Effector memory CD4-positive, alpha-beta T cell (primary cell): ENCODE measurements at regions not wholly inside any gene's neighbourhood (a gene's known extent, or its start where the extent isn't known, plus 50 kb on each side); places are given as distances from the start of the nearest gene placed in this dataset.
"Not testable (repeated sequence)": the region's sequence is repeated elsewhere in the genome, so short reads cannot be mapped to it uniquely, and the experiment has no call there.

Experiments used
- DNase-seq, 3 donors: peaks; one replicate each; pipeline ENCODE4 v3.0.0-alpha.2; 2020
- H3K27ac ChIP-seq: 2 replicates; pipeline ENCODE4 v1.7.0; 2013; ENCODE audit warnings: mild to moderate bottlenecking, low read length, moderate library complexity; ENCODE audit not compliant: insufficient read depth, poor library complexity, severe bottlenecking
- H3K27me3 ChIP-seq: replicated peaks from 2 replicates; pipeline ENCODE4 v1.7.0; 2013; ENCODE audit warnings: mild to moderate bottlenecking, low read length; ENCODE audit not compliant: insufficient read depth, control insufficient read depth, poor library complexity, severe bottlenecking
- H3K36me3 ChIP-seq: 2 replicates; pipeline ENCODE4 v1.7.0; 2013; ENCODE audit warnings: mild to moderate bottlenecking, low read length, moderate library complexity; ENCODE audit not compliant: control insufficient read depth, insufficient read depth
- H3K4me1 ChIP-seq: 2 replicates; pipeline ENCODE4 v1.7.0; 2013; ENCODE audit warnings: low read length, mild to moderate bottlenecking; ENCODE audit not compliant: control insufficient read depth, insufficient read depth, poor library complexity, severe bottlenecking
- H3K4me3 ChIP-seq: 2 replicates; pipeline ENCODE4 v1.7.0; 2013; ENCODE audit warnings: low read length, low read depth, mild to moderate bottlenecking; ENCODE audit not compliant: insufficient read depth, poor library complexity, severe bottlenecking
- H3K9me3 ChIP-seq: 2 replicates; pipeline ENCODE4 v1.7.0; 2013; ENCODE audit warnings: mild to moderate bottlenecking, low read length, moderate library complexity; ENCODE audit not compliant: control insufficient read depth

GRCh38 chr5:1647580-1647979 lies 123.8 kb upstream of the LPCAT1 start:
- Histone ChIP-seq H3K36me3 (no peaks in the 10 kb centered on the region), H3K27me3 (peaks cover 21% of the 10 kb centered on the region), H3K27ac (no peak overlapping the region), H3K9me3 (no peaks in the 10 kb centered on the region), H3K4me3 (no peak overlapping the region), H3K4me1 (no peaks in the 10 kb centered on the region)
- DNase-seq = no peak

DNA sequence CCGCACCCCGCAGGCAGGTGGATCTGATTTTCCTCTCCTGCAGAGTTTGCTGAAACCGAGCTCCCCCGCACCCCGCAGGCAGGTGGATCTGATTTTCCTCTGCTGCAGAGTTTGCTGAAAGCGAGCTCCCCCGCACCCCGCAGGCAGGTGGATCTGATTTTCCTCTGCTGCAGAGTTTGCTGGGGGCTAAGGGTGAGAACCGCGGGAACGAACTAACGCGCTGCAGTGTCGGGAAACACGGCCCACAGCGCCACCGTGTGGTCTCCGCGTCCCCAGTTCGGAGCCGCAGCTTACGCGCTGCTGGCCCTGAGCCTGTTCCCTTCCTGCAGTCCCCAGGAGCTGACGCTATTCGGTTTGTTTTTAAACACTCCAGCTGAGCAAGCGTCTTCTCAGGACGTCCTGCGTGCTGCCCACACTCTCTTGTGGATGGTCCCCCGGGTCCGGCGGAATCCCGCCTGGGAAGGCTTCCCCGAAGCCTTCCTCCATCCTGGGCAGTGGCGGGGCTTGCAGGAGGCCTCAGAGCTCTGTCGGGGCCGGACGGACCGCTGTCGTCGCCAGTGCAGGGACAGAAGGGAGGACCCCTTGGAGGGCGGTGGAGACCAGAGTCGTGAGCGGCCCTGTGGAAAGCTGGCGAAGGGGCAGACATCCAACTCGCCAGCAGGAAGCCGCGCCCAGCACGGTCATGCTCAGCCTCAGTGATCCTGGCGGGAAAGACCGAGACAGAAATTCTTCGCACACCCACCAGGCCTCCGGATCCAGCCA lies 121.2 kb upstream of the LPCAT1 start:
- H3K9me3 ChIP-seq = no peaks in the 10 kb centered on the region
- no peaks in the 10 kb centered on the region for H3K36me3 ChIP-seq
- H3K4me3 ChIP-seq = no peak overlapping the region
- no peak overlapping the region for H3K27ac ChIP-seq
- H3K4me1 ChIP-seq = peaks cover 4% of the 10 kb centered on the region
- peaks cover 24% of the 10 kb centered on the region for H3K27me3 ChIP-seq
- DNase-seq = peak; percentile 44 to 59 (median 47)

DNA sequence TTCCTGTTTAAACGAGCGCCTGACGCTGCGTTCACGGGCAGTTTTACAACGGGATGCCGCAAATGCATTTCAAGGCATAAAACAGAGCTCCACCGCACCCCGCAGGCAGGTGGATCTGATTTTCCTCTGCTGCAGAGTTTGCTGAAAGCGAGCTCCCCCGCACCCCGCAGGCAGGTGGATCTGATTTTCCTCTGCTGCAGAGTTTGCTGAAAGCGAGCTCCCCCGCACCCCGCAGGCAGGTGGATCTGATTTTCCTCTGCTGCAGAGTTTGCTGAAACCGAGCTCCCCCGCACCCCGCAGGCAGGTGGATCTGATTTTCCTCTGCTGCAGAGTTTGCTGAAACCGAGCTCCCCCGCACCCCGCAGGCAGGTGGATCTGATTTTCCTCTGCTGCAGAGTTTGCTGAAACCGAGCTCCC lies 120.6 kb upstream of the LPCAT1 start:
- not testable (repeated sequence) for DNase-seq, H3K4me3 ChIP-seq, H3K27ac ChIP-seq, H3K4me1 ChIP-seq, H3K9me3 ChIP-seq, H3K36me3 ChIP-seq
- H3K27me3 ChIP-seq = peaks cover 24% of the 10 kb centered on the region

DNA sequence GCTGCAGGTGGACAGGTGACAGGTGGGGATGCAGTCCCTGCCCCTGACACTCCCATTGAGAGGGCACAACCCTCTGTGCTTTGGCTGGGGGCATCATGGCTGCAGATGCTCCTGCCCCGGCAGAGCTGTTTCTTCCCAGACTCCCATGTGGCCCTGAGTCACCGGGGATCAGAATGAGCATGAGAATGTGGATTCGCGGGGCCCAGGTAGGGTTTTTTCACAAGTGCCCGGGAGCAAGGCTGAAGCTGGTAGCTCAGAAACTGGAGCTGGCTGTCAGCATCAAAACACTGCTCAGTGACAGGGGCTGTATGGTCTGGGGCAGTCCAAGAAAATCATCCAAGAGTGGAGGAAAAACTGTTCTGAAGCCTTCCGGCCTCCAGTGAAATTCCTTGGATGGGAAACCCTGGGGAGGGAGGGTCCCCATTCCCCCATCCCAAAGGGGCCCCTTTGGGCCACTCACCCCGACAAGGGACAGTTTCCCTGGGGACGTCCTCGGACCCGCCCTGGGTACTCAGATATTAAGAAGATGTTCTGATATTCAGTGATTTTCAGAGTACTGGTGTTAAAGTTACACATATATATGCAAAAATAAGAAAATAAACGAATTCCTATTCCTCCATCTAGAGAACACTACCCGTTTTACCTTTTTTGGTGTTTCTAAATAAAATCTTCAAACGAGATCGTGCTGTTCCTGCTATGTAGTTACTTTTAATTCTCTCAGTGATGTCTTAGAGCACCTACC lies 120.1 kb upstream of the LPCAT1 start:
- Histone ChIP-seq H3K36me3 (no peaks in the 10 kb centered on the region), H3K27me3 (peaks cover 24% of the 10 kb centered on the region), H3K4me1 (peaks cover 4% of the 10 kb centered on the region), H3K9me3 (no peaks in the 10 kb centered on the region), H3K27ac (no peak overlapping the region), H3K4me3 (no peak overlapping the region)
- no peak for DNase-seq

GRCh38 chr5:1642621-1643061 lies 118.9 kb upstream of the LPCAT1 start:
- Histone ChIP-seq H3K4me3 (no peak overlapping the region), H3K27me3 (peaks cover 24% of the 10 kb centered on the region), H3K4me1 (peaks cover 4% of the 10 kb centered on the region), H3K27ac (no peak overlapping the region), H3K36me3 (no peaks in the 10 kb centered on the region), H3K9me3 (no peaks in the 10 kb centered on the region)
- DNase-seq = no peak

- H3K27ac ChIP-seq = no peak overlapping the region
- no peak for DNase-seq
- H3K4me3 ChIP-seq = no peak overlapping the region
- H3K27me3 ChIP-seq = peaks cover 24% of the 10 kb centered on the region
- H3K4me1 ChIP-seq = peaks cover 4% of the 10 kb centered on the region
- H3K36me3 ChIP-seq = no peaks in the 10 kb centered on the region
- no peaks in the 10 kb centered on the region for H3K9me3 ChIP-seq
These were observed 118.5 kb upstream of the LPCAT1 start for GRCh38 chr5:1642221-1642620.

- peaks cover 24% of the 10 kb centered on the region for H3K27me3 ChIP-seq
- H3K4me3 ChIP-seq = no peak overlapping the region
- DNase-seq = peak; percentile 52 to 62 (median 55)
- no peak overlapping the region for H3K27ac ChIP-seq
- H3K9me3 ChIP-seq = no peaks in the 10 kb centered on the region
- peaks cover 4% of the 10 kb centered on the region for H3K4me1 ChIP-seq
- H3K36me3 ChIP-seq = no peaks in the 10 kb centered on the region
These were observed 117.9 kb upstream of the LPCAT1 start for GRCh38 chr5:1641560-1642166.

DNA sequence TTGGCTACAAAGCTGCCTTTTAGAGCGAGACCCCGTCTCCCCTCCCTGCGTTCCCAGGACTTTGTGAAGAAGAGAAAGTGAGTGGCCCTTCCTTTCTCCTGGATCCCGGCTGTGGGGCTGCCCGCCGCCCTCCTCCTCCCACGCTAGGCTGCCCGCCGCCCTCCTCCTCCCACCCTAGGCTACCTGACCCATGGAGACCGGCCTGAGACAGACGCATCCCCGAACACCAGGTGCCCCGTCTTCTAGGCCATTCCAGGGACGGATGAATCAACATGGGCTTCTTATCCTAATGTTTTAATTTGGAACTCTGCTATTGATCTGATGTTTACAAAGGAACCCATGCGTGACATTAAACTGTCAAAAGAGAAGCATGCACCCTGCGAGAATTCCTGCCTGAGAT lies 117.3 kb upstream of the LPCAT1 start:
- no peak overlapping the region for H3K4me3 ChIP-seq
- H3K36me3 ChIP-seq = no peaks in the 10 kb centered on the region
- no peaks in the 10 kb centered on the region for H3K9me3 ChIP-seq
- H3K27ac ChIP-seq = no peak overlapping the region
- peaks cover 24% of the 10 kb centered on the region for H3K27me3 ChIP-seq
- DNase-seq = no peak
- H3K4me1 ChIP-seq = peaks cover 4% of the 10 kb centered on the region

GRCh38 chr5:1640421-1640881 lies 116.7 kb upstream of the LPCAT1 start:
- no peaks in the 10 kb centered on the region for H3K9me3 ChIP-seq
- no peak overlapping the region for H3K27ac ChIP-seq
- H3K4me3 ChIP-seq = no peak overlapping the region
- no peak for DNase-seq
- H3K36me3 ChIP-seq = no peaks in the 10 kb centered on the region
- H3K4me1 ChIP-seq = peaks cover 4% of the 10 kb centered on the region
- H3K27me3 ChIP-seq = peaks cover 24% of the 10 kb centered on the region

DNA sequence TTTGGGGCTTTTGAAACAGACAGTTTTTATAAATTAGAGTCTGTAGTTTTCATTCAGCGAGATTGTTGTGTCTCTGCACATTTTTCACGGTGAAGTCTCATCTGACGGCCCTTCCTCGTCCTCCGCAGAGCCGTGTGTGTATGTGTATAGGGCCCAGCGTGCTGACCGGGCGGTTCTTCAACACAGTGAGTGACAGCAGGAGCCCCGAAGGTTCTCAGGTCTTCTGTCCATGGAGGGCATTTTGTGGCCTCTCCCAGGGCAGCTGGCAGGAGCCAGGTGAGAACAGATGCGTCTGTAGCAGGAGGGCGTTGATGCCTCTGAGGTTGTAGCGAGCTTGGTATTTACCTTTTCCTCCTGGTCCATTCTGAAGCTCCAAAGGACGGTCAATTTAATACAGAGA lies 116.0 kb upstream of the LPCAT1 start:
- peaks cover 4% of the 10 kb centered on the region for H3K4me1 ChIP-seq
- no peak for DNase-seq
- H3K9me3 ChIP-seq = no peaks in the 10 kb centered on the region
- H3K27me3 ChIP-seq = peaks cover 19% of the 10 kb centered on the region
- no peak overlapping the region for H3K4me3 ChIP-seq
- no peak overlapping the region for H3K27ac ChIP-seq
- H3K36me3 ChIP-seq = no peaks in the 10 kb centered on the region
